Astrocyte of the spinal cord (primary cell): ENCODE measurements at regions not wholly inside any gene's neighbourhood (a gene's known extent, or its start where the extent isn't known, plus 50 kb on each side); places are given as distances from the start of the nearest gene placed in this dataset.
"Not testable (repeated sequence)": the region's sequence is repeated elsewhere in the genome, so short reads cannot be mapped to it uniquely, and the experiment has no call there.

Experiments used
- DNase-seq: peaks from one replicate; pipeline ENCODE4 v3.0.0; 2011; ENCODE audit warnings: low read depth, low spot score
- H3K4me3 ChIP-seq: 2 replicates; pipeline ENCODE4 v1.5.1; 2011; ENCODE audit warnings: low read depth, mild to moderate bottlenecking, low read length, moderate library complexity
- CTCF ChIP-seq: IDR thresholded peaks from 2 replicates; pipeline ENCODE4 v1.5.1; 2012; ENCODE audit warnings: low read depth, mild to moderate bottlenecking, low read length, inconsistent platforms
- in situ Hi-C: cut with HindIII; loops from 2 replicates; pipeline ENCODE4 v1.10.0; 2017; ENCODE audit warnings: low sequenced_read_pairs

- in situ Hi-C loops, result no loop called here
- DNase-seq, result no peak
- no peak overlapping the region for H3K4me3 ChIP-seq
- no peak for TF ChIP-seq CTCF
Observed at GRCh38 chr20:53824779-53825178, 231.1 kb upstream of the ZNF217 start.

- in situ Hi-C loops, result no loop called here
- DNase-seq, result no peak
- no peak for TF ChIP-seq CTCF
- no peak overlapping the region for H3K4me3 ChIP-seq
Observed at GRCh38 chr20:53823121-53823764, 229.6 kb upstream of the ZNF217 start.

- no peak for TF ChIP-seq CTCF
- no peak for DNase-seq
- H3K4me3 ChIP-seq, result no peak overlapping the region
- in situ Hi-C loops, result no loop called here
Observed at GRCh38 chr20:53822534-53822933, 228.9 kb upstream of the ZNF217 start.

GRCh38 chr20:53819973-53820451 lies 226.4 kb upstream of the ZNF217 start:
- in situ Hi-C loops, result no loop called here
- no peak for DNase-seq
- TF ChIP-seq CTCF, result no peak
- no peak overlapping the region for H3K4me3 ChIP-seq

- no peak for DNase-seq
- no peak overlapping the region for H3K4me3 ChIP-seq
- TF ChIP-seq CTCF, result no peak
- in situ Hi-C loops, result no loop called here
Observed at GRCh38 chr20:53818457-53819177, 225.0 kb upstream of the ZNF217 start.

GRCh38 chr20:53817513-53817912 lies 223.9 kb upstream of the ZNF217 start:
- in situ Hi-C loops, DNase-seq, H3K4me3 ChIP-seq: not testable (repeated sequence)

GRCh38 chr20:53816872-53817398 lies 223.3 kb upstream of the ZNF217 start:
- in situ Hi-C loops, result no loop called here
- TF ChIP-seq CTCF, result no peak
- H3K4me3 ChIP-seq, result no peak overlapping the region
- no peak for DNase-seq
